GM18507 (cell line): ENCODE measurements at regions not wholly inside any gene's neighbourhood (a gene's known extent, or its start where the extent isn't known, plus 50 kb on each side); places are given as distances from the start of the nearest gene placed in this dataset.
"Not testable (repeated sequence)": the region's sequence is repeated elsewhere in the genome, so short reads cannot be mapped to it uniquely, and the experiment has no call there.

ENCODE experiments used
- DNase-seq: peaks from one replicate; pipeline ENCODE4 v3.0.0; 2011; ENCODE audit warnings: low read depth; ENCODE audit not compliant: insufficient read length; ENCODE audit errors: extremely low spot score
- FAIRE-seq: peaks from 2 replicates; lab custom pipeline; 2011; peaks lifted over from hg19 to GRCh38; lab: Jason Lieb, UNC

DNA sequence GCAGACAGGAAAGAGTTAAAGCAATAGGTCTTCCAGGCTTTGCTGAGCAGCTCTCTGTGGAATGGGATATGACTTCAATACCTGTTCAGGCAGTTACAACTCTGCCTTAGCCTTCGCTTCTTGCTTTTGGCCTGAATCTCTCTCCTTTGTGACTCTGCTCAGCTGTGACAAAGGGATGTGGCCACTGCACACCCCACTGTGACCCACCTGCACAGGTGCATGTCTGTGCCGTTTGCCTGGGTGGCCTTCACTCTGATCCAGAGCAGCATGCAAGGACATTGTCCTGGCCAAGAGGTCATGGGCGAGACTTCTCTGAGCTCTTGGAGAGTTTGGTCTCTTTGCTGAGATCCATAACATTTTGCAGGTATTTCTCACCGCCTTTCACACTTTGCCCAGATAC lies 891.3 kb downstream of the BRD1 start:
- FAIRE-seq (no peak), DNase-seq (no peak)

DNA sequence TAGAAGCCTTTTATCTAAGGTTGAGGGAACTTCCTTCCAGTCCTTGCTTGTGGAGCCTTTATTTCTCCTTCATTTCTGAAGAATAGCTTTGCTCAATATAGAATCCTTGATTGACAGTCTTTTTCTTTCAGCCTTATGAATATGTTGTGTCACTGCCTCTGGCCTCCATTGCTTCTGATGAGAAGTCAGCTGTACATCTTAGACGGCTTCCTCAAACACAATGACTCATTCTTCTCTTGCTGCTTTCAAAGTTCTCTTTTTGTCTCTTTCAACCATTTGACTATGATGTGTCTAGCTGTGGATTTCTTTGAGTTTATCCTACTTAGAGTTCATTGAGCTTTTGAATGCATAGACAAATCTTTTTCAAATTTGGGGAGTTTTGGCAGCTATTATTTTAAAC lies 893.2 kb downstream of the BRD1 start:
- no peak for DNase-seq
- no peak for FAIRE-seq

DNA sequence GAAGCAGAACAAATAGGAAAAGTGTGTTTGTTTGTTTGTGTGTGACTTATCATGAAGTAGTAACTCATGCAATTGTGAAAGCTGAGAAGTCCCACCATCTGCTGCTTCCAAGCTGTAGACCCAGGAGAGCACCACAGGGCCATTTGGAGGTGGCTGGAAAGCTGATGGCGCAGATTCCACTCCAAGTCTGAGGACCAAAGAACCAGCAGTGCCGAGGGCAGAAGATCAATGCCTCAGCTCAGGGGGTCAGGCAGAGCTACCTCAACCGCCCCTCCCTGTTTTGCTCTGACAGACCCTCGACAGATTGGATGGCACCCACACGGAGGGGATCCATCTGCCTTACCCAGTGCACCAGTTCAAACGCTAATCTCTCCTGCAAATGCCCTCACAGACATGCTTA lies 896.2 kb downstream of the BRD1 start:
- FAIRE-seq (no peak), DNase-seq (no peak)

DNA sequence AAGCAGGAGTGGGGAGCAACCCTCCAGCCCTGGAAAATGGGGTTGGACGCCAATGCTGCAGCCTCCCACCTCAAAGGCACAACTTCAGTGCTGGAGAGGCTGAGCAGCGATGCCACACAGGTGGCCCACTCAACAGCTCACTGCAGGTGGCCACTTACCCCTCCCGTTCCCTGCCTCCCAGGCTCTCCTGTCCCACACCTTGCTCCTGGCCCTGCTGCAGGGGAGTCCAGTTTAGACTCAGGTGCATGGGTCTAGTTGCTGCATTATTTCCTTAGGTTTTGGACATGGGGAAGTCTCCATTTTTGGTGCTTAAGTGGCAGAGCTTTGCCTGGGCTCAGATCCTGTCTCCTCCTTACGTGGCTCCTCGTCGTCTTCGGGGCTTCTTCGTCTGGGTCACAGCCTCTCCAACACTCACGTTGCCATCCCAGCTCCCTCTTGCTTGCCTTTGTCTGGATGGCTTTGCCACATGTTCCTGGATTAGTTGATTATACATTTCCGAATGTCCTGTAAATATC lies 898.3 kb downstream of the BRD1 start:
- DNase-seq = no peak
- no peak for FAIRE-seq

GRCh38 chr22:48927591-48927990 lies 900.1 kb downstream of the BRD1 start:
- no peak for FAIRE-seq
- no peak for DNase-seq

GRCh38 chr22:48926643-48927042 lies 901.0 kb downstream of the BRD1 start:
- no peak for DNase-seq
- FAIRE-seq = no peak

DNA sequence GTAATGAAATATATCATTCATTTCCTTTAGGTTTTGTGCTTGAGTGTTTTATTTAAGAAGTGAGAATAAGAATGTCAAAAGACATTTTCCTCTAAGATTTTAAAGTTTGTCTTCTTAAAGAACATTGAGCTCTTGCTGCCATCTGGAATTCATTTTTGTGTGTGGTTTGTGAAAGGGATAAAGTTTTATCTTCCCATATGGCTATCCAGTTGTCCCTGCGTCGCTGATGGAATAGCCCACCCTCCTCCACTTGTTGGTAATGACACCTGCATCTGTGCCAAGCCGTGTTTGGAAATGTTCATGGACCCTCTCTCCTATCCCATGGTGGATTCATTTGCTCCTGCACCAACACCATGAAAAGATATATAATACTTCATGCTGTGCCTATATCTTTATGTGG lies 901.5 kb downstream of the BRD1 start:
- FAIRE-seq = no peak
- DNase-seq = no peak

- FAIRE-seq (no peak), DNase-seq (no peak)
These were observed 902.2 kb downstream of the BRD1 start for GRCh38 chr22:48925450-48925849.

DNA sequence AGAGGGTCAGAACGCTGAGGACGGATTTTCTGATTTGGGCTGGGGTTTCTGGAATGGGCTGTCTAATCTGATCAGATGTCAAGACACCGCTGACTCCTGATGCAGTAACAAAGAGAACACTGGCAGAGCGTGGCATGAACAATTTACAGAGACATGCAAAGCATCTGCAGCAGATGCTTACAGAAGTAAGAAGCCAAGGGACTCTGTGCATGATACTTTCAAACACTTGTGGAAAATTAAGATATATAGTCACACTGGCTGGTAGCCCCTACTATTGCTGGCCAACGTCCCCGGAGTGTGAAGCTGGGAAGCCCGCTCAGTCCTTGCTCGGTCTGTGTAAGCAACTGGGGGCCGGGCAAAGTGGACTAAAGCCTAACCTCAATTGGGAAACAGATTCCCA lies 903.7 kb downstream of the BRD1 start:
- DNase-seq (no peak), FAIRE-seq (no peak)

DNA sequence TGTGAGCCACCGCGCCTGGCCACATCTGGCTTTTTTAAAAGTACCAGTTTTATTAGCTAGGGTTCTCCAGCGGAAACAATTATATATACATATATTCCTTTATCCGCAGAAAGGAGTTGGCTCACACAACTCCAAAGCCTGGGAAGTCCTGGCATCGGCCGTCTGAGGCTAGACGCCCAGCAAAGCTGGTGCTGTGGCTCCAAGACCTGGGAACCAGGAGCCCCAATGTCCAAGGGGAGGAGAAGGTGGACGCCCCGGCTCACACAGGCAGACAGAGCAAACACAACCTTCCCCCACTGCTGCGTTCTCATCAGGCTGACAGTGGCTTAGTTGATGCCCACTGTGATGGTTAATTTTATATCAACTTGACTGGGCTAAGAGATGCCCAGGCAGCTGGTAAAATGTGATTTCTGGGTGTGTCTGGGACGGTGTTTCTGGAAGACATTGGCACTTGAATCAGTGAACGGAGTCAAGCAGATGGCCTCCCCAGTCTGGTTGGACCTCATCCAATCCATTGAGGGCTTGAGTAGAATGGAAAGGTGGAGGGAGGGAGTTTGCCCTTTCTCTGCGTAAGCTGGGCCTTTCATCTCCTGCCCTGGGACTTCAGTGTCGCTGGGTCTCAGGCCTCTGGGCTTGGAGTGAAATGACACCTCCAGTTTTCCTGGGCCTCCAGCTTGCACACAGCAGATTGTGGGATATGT lies 904.4 kb downstream of the BRD1 start:
- no peak for DNase-seq
- no peak for FAIRE-seq

DNA sequence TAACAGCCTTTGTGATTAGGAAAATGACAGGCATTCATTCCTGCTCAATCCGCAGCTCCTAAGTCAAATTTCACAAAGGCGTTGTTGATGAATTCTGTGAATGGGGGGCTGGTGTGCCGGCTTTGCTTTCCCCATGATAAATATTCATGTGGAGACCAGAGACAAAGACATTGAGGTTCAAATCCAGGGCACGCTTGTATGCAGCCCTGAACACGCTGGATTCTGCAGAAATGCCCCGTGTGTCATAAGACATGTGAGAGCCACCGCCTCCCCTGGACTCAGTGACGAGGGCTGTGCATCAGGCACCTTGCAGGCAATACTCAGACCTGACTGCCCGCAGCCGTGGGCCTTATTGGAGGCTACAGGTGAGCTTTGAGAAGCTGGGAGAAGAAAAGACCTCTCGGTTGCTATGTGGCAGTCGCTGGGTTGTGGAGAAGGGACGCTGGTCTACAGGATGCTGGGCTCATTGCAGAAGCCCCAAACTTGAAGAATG lies 906.2 kb downstream of the BRD1 start:
- FAIRE-seq (no peak), DNase-seq (no peak)

GRCh38 chr22:48920776-48921241 lies 906.9 kb downstream of the BRD1 start:
- no peak for FAIRE-seq

GRCh38 chr22:48919851-48920589 lies 907.7 kb downstream of the BRD1 start:
- FAIRE-seq (no peak), DNase-seq (no peak)

More at GRCh38 chr22:48920776-48921241, 906.9 kb downstream of the BRD1 start:
- no peak for DNase-seq

- DNase-seq = no peak
- no peak for FAIRE-seq
These were observed 908.5 kb downstream of the BRD1 start for GRCh38 chr22:48919187-48919590.

DNA sequence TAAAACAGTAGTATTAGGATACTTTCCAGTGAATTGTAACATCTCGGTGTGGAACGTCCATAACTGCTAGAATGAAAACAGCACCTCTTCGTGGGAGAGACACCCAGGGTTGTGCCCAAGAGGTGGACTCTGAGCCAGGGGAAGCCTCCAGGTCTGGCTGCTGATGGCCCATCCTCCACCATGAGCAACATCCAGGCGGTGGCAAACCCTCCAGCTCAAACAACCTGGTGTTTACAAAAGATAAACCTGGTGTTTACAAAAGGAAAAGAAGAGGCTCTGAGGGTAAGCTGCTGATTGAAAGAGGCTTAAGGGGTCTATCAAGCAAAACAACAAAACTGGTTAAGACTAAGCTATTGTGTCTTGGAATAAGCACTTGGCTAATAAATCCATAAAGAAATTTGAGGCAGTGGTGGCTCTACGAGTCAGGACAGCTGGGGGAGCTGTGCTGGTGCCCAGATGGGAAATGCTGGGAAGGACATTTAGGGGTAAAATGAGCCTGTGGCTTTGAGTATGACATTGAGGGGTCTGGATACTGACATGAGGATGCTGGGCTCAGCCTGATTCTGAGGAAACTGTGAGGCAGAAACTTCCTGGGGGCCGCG lies 909.0 kb downstream of the BRD1 start:
- no peak for DNase-seq
- FAIRE-seq = no peak

GRCh38 chr22:48912356-48913066 lies 915.2 kb downstream of the BRD1 start:
- DNase-seq, FAIRE-seq: not testable (repeated sequence)

GRCh38 chr22:48911647-48912046 lies 916.0 kb downstream of the BRD1 start:
- not testable (repeated sequence) for DNase-seq, FAIRE-seq

DNA sequence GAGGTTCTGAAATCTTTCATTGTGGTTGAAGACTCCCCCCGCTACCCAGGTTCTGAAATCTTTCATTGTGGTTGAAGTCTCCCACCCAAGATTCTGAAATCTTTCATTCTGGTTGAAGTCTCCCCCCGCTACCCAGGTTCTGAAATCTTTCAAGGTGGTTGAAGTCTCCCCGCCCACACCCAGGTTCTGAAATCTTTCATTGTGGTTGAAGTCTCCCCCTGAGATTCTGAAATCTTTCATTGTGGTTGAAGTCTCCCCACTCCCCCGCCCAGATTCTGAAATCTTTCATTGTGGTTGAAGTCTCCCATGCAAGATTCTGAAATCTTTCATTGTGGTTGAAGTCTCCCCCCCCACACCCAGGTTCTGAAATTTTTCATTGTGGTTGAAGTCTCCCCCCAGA lies 916.6 kb downstream of the BRD1 start:
- not testable (repeated sequence) for DNase-seq, FAIRE-seq

GRCh38 chr22:48908547-48908946 lies 919.1 kb downstream of the BRD1 start:
- DNase-seq (no peak), FAIRE-seq (no peak)

DNA sequence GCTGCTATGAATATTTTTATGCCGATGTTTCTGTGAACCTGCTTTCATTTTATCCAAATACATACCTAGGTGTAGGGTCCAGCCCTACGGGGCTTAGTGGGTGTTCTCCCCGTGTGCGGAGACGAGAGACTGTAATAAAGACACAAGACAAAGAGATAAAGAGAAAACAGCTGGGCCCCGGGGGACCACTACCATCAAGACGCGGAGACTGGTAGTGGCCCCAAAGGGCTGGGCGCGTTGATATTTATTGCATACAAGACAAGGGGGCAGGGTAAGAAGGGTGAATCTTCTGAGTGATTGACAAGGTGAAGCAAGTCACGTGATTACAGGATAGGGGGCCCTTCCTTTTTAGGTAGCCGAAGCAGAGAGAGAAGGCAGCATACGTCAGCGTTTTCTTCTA lies 920.1 kb downstream of the BRD1 start:
- FAIRE-seq (no peak), DNase-seq (no peak)
